SU-DHL-6 (cell line): ENCODE measurements at regions not wholly inside any gene's neighbourhood (a gene's known extent, or its start where the extent isn't known, plus 50 kb on each side); places are given as distances from the start of the nearest gene placed in this dataset.

Experiments used
- H2AFZ ChIP-seq: fragments of 200-600 bp; sonication (generic); 2 replicates; pipeline ENCODE4 v1.6.1; 2014; ENCODE audit warnings: low read depth, mild to moderate bottlenecking, moderate library complexity, mixed read lengths, antibody characterized with exemption, low read length; ENCODE audit not compliant: severe bottlenecking
- H3F3A ChIP-seq: fragments of 200-600 bp; shearing (Covaris generic); 2 replicates; pipeline ENCODE4 v1.6.0; 2016; ENCODE audit warnings: antibody characterized with exemption, mild to moderate bottlenecking; ENCODE audit not compliant: insufficient read depth
- H3K27ac ChIP-seq: fragments of 200-600 bp; sonication (generic); 2 replicates; pipeline ENCODE4 v1.5.1; 2016; ENCODE audit warnings: low read depth, mild to moderate bottlenecking, low read length, moderate library complexity, mixed read lengths
- H3K27me3 ChIP-seq: fragments of 200-600 bp; sonication (generic), shearing (Covaris generic); 2 replicates; pipeline ENCODE4 v1.6.0; 2014; ENCODE audit warnings: mild to moderate bottlenecking, low read length
- H3K36me3 ChIP-seq: fragments of 200-600 bp; sonication (generic); 2 replicates; pipeline ENCODE4 v1.6.1; 2014; ENCODE audit warnings: mild to moderate bottlenecking, low read length, mixed read lengths
- H3K4me2 ChIP-seq: fragments of 300-600, 200-600 bp; shearing (Covaris generic), sonication (generic); 2 replicates; pipeline ENCODE4 v1.6.0; 2014; ENCODE audit warnings: low read length, low read depth, mild to moderate bottlenecking; ENCODE audit not compliant: poor library complexity, severe bottlenecking
- H3K4me3 ChIP-seq: fragments of 200-600 bp; sonication (generic); 2 replicates; pipeline ENCODE4 v1.5.1; 2014; ENCODE audit warnings: antibody characterized with exemption, low read length, mild to moderate bottlenecking, mixed read lengths; ENCODE audit not compliant: insufficient read depth, poor library complexity, severe bottlenecking
- H3K79me2 ChIP-seq: fragments of 200-600 bp; sonication (generic); 2 replicates; pipeline ENCODE4 v1.6.1; 2014; ENCODE audit warnings: mild to moderate bottlenecking, low read length, moderate library complexity; ENCODE audit not compliant: insufficient read depth
- H3K9ac ChIP-seq: fragments of 200-600 bp; sonication (generic); 2 replicates; pipeline ENCODE4 v1.7.0; 2014; ENCODE audit warnings: mild to moderate bottlenecking, low read length
- H3K9me2 ChIP-seq: fragments of 200-600 bp; sonication (generic); replicated peaks from 2 replicates; pipeline ENCODE4 v1.6.1; 2014; ENCODE audit warnings: low read length; ENCODE audit not compliant: insufficient read depth
- H3K9me3 ChIP-seq: fragments of 200-600 bp; sonication (generic); 2 replicates; pipeline ENCODE4 v1.6.1; 2014; ENCODE audit warnings: low read length, mixed read lengths; ENCODE audit not compliant: insufficient read depth
- H4K20me1 ChIP-seq: fragments of 200-600 bp; sonication (generic); 2 replicates; pipeline ENCODE4 v1.6.1; 2014; ENCODE audit warnings: low read depth, mild to moderate bottlenecking, antibody characterized with exemption, low read length, moderate library complexity, mixed read lengths
- EZH2phosphoT487 ChIP-seq: fragments of 200-600 bp; sonication (generic), shearing (Covaris generic); conservative IDR thresholded peaks from 2 replicates; pipeline ENCODE4 v1.6.1; 2018; ENCODE audit warnings: mild to moderate bottlenecking, antibody characterized with exemption, low read length, moderate library complexity, mixed read lengths
- TF ChIP-seq, protein P1 (sequence below): fragments of 200-600 bp; sonication (generic); IDR thresholded peaks from one replicate; pipeline ENCODE4 v1.5.1; 2017; ENCODE audit warnings: antibody characterized with exemption, mild to moderate bottlenecking, low read length, moderate library complexity; ENCODE audit not compliant: insufficient read depth, poor library complexity, severe bottlenecking

DNA sequence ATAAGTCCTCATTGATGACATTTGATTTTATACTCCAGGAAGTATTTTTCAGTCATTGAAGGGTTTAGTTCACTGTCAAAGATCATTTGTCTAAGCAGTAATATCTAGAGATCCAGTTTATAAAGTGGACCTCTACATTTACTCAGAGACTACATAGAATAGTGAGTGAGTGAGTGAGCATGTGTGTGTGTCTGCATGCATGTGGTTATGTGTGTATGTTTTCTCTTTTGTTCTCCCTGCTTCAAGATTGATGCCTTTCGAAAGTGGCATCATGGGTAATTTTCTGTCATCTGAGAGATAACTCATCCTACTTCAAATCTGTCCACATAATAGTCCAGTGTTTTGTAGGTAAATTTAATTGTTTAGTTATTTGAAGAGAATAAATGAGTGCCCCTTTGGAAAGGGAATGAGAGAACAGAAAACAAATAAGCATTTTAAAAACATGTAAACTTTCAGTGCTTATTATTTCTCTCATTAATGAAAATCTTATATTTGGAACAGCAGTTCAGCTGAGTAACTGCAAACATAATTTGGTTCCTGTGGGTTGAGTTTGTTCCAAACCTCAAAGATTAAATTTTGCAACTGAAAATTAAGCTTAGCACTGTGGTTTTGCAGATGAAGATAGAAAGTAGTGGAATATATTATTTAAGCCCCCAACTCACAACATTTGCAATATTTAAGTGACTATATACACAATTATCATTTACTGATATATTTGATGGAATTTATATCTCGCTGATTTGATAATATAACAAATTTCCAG, 1295.1 kb upstream of the C9orf72 start:
- Histone ChIP-seq H3K79me2 (no peaks in the 10 kb centered on the region), H3K9me3 (no peaks in the 10 kb centered on the region), H3K4me2 (no peak overlapping the region), H3F3A (no peaks in the 10 kb centered on the region), H2AFZ (no peak overlapping the region), H4K20me1 (no peaks in the 10 kb centered on the region), H3K27ac (no peak overlapping the region), H3K27me3 (no peaks in the 10 kb centered on the region), H3K9ac (no peak overlapping the region), H3K9me2 (no peaks in the 10 kb centered on the region), H3K36me3 (no peaks in the 10 kb centered on the region), H3K4me3 (no peak overlapping the region)
- TF ChIP-seq, protein P1, sequence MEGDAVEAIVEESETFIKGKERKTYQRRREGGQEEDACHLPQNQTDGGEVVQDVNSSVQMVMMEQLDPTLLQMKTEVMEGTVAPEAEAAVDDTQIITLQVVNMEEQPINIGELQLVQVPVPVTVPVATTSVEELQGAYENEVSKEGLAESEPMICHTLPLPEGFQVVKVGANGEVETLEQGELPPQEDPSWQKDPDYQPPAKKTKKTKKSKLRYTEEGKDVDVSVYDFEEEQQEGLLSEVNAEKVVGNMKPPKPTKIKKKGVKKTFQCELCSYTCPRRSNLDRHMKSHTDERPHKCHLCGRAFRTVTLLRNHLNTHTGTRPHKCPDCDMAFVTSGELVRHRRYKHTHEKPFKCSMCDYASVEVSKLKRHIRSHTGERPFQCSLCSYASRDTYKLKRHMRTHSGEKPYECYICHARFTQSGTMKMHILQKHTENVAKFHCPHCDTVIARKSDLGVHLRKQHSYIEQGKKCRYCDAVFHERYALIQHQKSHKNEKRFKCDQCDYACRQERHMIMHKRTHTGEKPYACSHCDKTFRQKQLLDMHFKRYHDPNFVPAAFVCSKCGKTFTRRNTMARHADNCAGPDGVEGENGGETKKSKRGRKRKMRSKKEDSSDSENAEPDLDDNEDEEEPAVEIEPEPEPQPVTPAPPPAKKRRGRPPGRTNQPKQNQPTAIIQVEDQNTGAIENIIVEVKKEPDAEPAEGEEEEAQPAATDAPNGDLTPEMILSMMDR, result no peak
- TF ChIP-seq EZH2phosphoT487, result no peak

DNA sequence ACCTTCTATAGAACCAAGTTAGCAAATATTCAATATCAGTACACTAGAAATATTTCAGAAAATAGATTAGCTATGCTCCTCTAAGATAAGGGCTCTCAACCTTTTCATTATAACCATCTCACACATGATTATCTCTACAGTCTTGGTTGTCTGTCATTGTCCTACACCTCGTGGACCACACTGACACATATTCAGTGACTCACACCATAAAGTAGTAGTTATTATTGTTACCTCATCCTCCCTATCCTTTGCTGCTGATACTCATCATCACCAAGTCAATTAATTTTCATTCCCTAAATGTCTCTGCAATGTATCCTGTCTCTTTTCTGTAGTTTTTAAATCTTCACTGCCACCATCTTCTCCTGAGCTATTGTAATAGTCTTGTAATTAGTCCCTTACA, 1309.2 kb upstream of the C9orf72 start:
- H3K9me3 ChIP-seq, result no peaks in the 10 kb centered on the region
- H3K27ac ChIP-seq, result no peak overlapping the region
- no peak for TF ChIP-seq EZH2phosphoT487
- TF ChIP-seq, protein P1, result no peak
- H2AFZ ChIP-seq, result no peak overlapping the region
- no peaks in the 10 kb centered on the region for H4K20me1 ChIP-seq
- H3K27me3 ChIP-seq, result no peaks in the 10 kb centered on the region
- H3K4me2 ChIP-seq, result no peak overlapping the region
- no peaks in the 10 kb centered on the region for H3F3A ChIP-seq
- H3K79me2 ChIP-seq, result no peaks in the 10 kb centered on the region
- H3K9me2 ChIP-seq, result no peaks in the 10 kb centered on the region
- H3K4me3 ChIP-seq, result no peak overlapping the region
- no peaks in the 10 kb centered on the region for H3K36me3 ChIP-seq
- H3K9ac ChIP-seq, result no peak overlapping the region

DNA sequence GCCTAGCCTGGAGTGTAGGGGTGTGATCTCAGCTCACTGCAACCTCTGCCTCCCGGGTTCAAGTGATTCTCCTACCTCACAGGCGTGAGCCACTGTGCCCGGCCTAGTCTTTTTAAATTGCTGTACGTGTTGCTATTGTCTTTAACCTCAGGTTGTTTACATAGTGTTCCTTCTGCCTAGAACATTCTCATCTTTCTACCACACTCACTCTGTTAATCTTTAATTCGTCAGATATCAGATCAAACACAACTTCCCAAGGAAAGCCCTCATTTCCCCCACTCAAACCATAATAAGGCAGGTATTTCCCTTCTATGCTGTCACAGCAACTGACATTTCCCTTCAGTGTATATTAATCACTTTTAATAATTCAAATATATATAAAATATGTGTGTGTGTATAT, 1310.0 kb upstream of the C9orf72 start:
- Histone ChIP-seq H3K4me3 (no peak overlapping the region), H3K9me2 (no peaks in the 10 kb centered on the region), H3K9me3 (no peaks in the 10 kb centered on the region), H3K9ac (no peak overlapping the region), H3K27ac (no peak overlapping the region), H3F3A (no peaks in the 10 kb centered on the region), H2AFZ (no peak overlapping the region), H3K27me3 (no peaks in the 10 kb centered on the region), H4K20me1 (no peaks in the 10 kb centered on the region), H3K4me2 (no peak overlapping the region), H3K36me3 (no peaks in the 10 kb centered on the region), H3K79me2 (no peaks in the 10 kb centered on the region)
- no peak for TF ChIP-seq EZH2phosphoT487
- TF ChIP-seq, protein P1, result no peak
